ENCODE measurements at regions not wholly inside any gene's neighbourhood (a gene's known extent, or its start where the extent isn't known, plus 50 kb on each side); places are given as distances from the start of the nearest gene placed in this dataset.
A peak's percentile ranks its signal among the peaks of the same experiment; 100 is the strongest.

- TF ChIP-seq CTCF (IDR thresholded peaks at IDR 0.05), result no peak
- ATAC-seq (ENCODE audit: low FRiP score) (no peak), DNase-seq (ENCODE audit: low spot score) (no peak)
Observed at GRCh38 chr3:83632526-83632925, 1326.3 kb upstream of the CADM2 start.

- ATAC-seq (ENCODE audit: low FRiP score) (no peak), DNase-seq (ENCODE audit: low spot score) (no peak)
- TF ChIP-seq CTCF (IDR thresholded peaks at IDR 0.05), result no peak
Observed at GRCh38 chr3:83633758-83634157, 1325.0 kb upstream of the CADM2 start.

GRCh38 chr3:83649692-83650091 is 1309.1 kb upstream of the CADM2 start:
- DNase-seq (ENCODE audit: low spot score), result no peak
- peak; percentile 19 for ATAC-seq (ENCODE audit: low FRiP score)
- no peak for TF ChIP-seq CTCF (IDR thresholded peaks at IDR 0.05)

GRCh38 chr3:83655083-83655482 is 1303.7 kb upstream of the CADM2 start:
- TF ChIP-seq CTCF (IDR thresholded peaks at IDR 0.05), result no peak
- DNase-seq (ENCODE audit: low spot score) (no peak), ATAC-seq (ENCODE audit: low FRiP score) (no peak)

GRCh38 chr3:83662381-83662960 is 1296.3 kb upstream of the CADM2 start:
- no peak for DNase-seq (ENCODE audit: low spot score)
- TF ChIP-seq CTCF (IDR thresholded peaks at IDR 0.05), result no peak
- ATAC-seq (ENCODE audit: low FRiP score), result no peak

GRCh38 chr3:83670416-83670815 is 1288.4 kb upstream of the CADM2 start:
- ATAC-seq (ENCODE audit: low FRiP score) (no peak), DNase-seq (ENCODE audit: low spot score) (no peak)
- no peak for TF ChIP-seq CTCF (IDR thresholded peaks at IDR 0.05)

- DNase-seq (ENCODE audit: low spot score) (no peak), ATAC-seq (ENCODE audit: low FRiP score) (no peak)
- TF ChIP-seq CTCF (IDR thresholded peaks at IDR 0.05), result no peak
Observed at GRCh38 chr3:83683937-83684598, 1274.7 kb upstream of the CADM2 start.
